OCI-LY1 (cell line): ENCODE measurements at regions not wholly inside any gene's neighbourhood (a gene's known extent, or its start where the extent isn't known, plus 50 kb on each side); places are given as distances from the start of the nearest gene placed in this dataset.
"Not testable (repeated sequence)": the region's sequence is repeated elsewhere in the genome, so short reads cannot be mapped to it uniquely, and the experiment has no call there.

ENCODE experiments used
- H2AFZ ChIP-seq: fragments of 200-600 bp; sonication (generic), shearing (Covaris generic); 2 replicates; pipeline ENCODE4 v1.6.0; 2014; ENCODE audit warnings: antibody characterized with exemption, mild to moderate bottlenecking, low read length
- H3F3A ChIP-seq: fragments of 200-600 bp; sonication (generic), shearing (Covaris generic); 2 replicates; pipeline ENCODE4 v1.6.0; 2014; ENCODE audit warnings: mild to moderate bottlenecking, antibody characterized with exemption, low read length, moderate library complexity; ENCODE audit not compliant: insufficient read depth
- H3K27ac ChIP-seq: fragments of 200-600 bp; sonication (generic); 2 replicates; pipeline ENCODE4 v1.5.1; 2014; ENCODE audit warnings: low read length, mixed run types, mild to moderate bottlenecking, low read depth; ENCODE audit not compliant: poor library complexity, severe bottlenecking
- H3K27me3 ChIP-seq: fragments of 200-600 bp; sonication (generic); 2 replicates; pipeline ENCODE4 v1.6.0; 2014; ENCODE audit warnings: antibody characterized with exemption, mild to moderate bottlenecking, low read length, moderate library complexity; ENCODE audit not compliant: insufficient read depth
- H3K36me3 ChIP-seq: fragments of 200-600 bp; sonication (generic); 2 replicates; pipeline ENCODE4 v1.6.1; 2014; ENCODE audit warnings: mild to moderate bottlenecking, antibody characterized with exemption, low read length, moderate library complexity, mixed read lengths; ENCODE audit not compliant: insufficient read depth
- H3K4me1 ChIP-seq: fragments of 200-600 bp; sonication (generic); 2 replicates; pipeline ENCODE4 v1.5.1; 2014; ENCODE audit warnings: mild to moderate bottlenecking, low read length, moderate library complexity; ENCODE audit not compliant: insufficient read depth, severe bottlenecking
- H3K4me2 ChIP-seq: fragments of 200-600 bp; sonication (generic), shearing (Covaris generic); 2 replicates; pipeline ENCODE4 v1.6.1; 2014; ENCODE audit warnings: low read length
- H3K4me3 ChIP-seq: fragments of 200-600 bp; sonication (generic); 2 replicates; pipeline ENCODE4 v1.5.1; 2014; ENCODE audit warnings: low read length, low read depth, mild to moderate bottlenecking, mixed read lengths; ENCODE audit not compliant: poor library complexity, severe bottlenecking
- H3K79me2 ChIP-seq: fragments of 200-600 bp; shearing (Covaris generic); 2 replicates; pipeline ENCODE4 v1.6.1; 2016; ENCODE audit warnings: mixed run types, low read length, mixed read lengths; ENCODE audit not compliant: insufficient read depth
- H3K9ac ChIP-seq: fragments of 200-600 bp; sonication (generic), shearing (Covaris generic); 2 replicates; pipeline ENCODE4 v1.6.1; 2014; ENCODE audit warnings: mild to moderate bottlenecking, low read length, mixed read lengths
- H3K9me2 ChIP-seq: fragments of 200-600 bp; sonication (generic), shearing (Covaris generic); 2 replicates; pipeline ENCODE4 v1.6.1; 2014; ENCODE audit warnings: low read depth, mild to moderate bottlenecking, low read length, mixed read lengths
- H3K9me3 ChIP-seq: fragments of 200-600 bp; shearing (Covaris generic); 2 replicates; pipeline ENCODE4 v1.6.1; 2014; ENCODE audit warnings: low read length, mixed read lengths
- H4K20me1 ChIP-seq: fragments of 200-600 bp; sonication (generic), shearing (Covaris generic); 2 replicates; pipeline ENCODE4 v1.6.0; 2016; ENCODE audit warnings: mild to moderate bottlenecking, low read length; ENCODE audit not compliant: insufficient read depth
- EZH2 ChIP-seq: fragments of 200-600 bp; sonication (generic), shearing (Covaris generic); IDR thresholded peaks from 2 replicates; pipeline ENCODE4 v1.8.0; 2017; ENCODE audit warnings: borderline replicate concordance, mixed run types, mild to moderate bottlenecking, antibody characterized with exemption, low read length, moderate library complexity, mixed read lengths
- TF ChIP-seq, protein P1 (sequence below): fragments of 200-600 bp; sonication (generic), shearing (Covaris generic); IDR thresholded peaks from 2 replicates; pipeline ENCODE4 v1.5.1; 2017; ENCODE audit warnings: mild to moderate bottlenecking, antibody characterized with exemption, low read length, moderate library complexity, mixed read lengths

DNA sequence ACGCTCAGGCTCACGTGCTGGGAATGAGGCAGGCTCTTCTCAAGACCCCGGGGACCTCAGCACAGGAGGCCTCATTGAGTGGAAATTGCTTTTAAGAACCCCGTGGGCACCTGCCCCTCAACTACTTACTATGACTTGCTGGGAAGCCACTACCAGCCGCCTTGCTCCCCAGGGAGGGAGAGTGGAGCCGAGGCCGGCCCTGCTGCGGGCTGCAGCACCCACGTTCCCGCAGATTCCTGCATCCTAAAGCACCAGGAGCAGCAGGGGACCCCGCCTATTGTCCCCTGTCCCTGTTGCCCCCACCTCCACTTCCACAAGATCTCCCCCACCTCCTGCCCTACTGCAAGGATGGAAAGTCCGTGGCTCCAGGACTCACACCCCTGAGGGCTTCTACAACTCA is 541.6 kb upstream of the PFKP start:
- H3K79me2 ChIP-seq = no peaks in the 10 kb centered on the region
- no peak overlapping the region for H3K4me3 ChIP-seq
- H3K9me3 ChIP-seq = no peaks in the 10 kb centered on the region
- no peak for TF ChIP-seq EZH2
- TF ChIP-seq, protein P1, sequence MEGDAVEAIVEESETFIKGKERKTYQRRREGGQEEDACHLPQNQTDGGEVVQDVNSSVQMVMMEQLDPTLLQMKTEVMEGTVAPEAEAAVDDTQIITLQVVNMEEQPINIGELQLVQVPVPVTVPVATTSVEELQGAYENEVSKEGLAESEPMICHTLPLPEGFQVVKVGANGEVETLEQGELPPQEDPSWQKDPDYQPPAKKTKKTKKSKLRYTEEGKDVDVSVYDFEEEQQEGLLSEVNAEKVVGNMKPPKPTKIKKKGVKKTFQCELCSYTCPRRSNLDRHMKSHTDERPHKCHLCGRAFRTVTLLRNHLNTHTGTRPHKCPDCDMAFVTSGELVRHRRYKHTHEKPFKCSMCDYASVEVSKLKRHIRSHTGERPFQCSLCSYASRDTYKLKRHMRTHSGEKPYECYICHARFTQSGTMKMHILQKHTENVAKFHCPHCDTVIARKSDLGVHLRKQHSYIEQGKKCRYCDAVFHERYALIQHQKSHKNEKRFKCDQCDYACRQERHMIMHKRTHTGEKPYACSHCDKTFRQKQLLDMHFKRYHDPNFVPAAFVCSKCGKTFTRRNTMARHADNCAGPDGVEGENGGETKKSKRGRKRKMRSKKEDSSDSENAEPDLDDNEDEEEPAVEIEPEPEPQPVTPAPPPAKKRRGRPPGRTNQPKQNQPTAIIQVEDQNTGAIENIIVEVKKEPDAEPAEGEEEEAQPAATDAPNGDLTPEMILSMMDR = no peak
- no peak overlapping the region for H2AFZ ChIP-seq
- no peaks in the 10 kb centered on the region for H3K36me3 ChIP-seq
- no peaks in the 10 kb centered on the region for H3K27me3 ChIP-seq
- H3K27ac ChIP-seq = no peak overlapping the region
- H4K20me1 ChIP-seq = no peaks in the 10 kb centered on the region
- H3K4me1 ChIP-seq = no peaks in the 10 kb centered on the region
- no peak overlapping the region for H3K9ac ChIP-seq
- H3K9me2 ChIP-seq = no peaks in the 10 kb centered on the region
- H3F3A ChIP-seq = no peaks in the 10 kb centered on the region
- H3K4me2 ChIP-seq = no peak overlapping the region

- Histone ChIP-seq H3K9me3 (no peaks in the 10 kb centered on the region), H3K9me2 (no peaks in the 10 kb centered on the region), H3K27me3 (no peaks in the 10 kb centered on the region), H2AFZ (no peak overlapping the region), H3K36me3 (no peaks in the 10 kb centered on the region), H3K4me2 (no peak overlapping the region), H3F3A (no peaks in the 10 kb centered on the region), H3K27ac (no peak overlapping the region), H3K79me2 (no peaks in the 10 kb centered on the region), H4K20me1 (no peaks in the 10 kb centered on the region), H3K9ac (no peak overlapping the region), H3K4me3 (no peak overlapping the region), H3K4me1 (no peaks in the 10 kb centered on the region)
- no peak for TF ChIP-seq EZH2
- TF ChIP-seq, protein P1 = no peak
Measured at GRCh38 chr10:2519139-2519538, 548.2 kb upstream of the PFKP start.

- no peaks in the 10 kb centered on the region for H3K9me2 ChIP-seq
- no peaks in the 10 kb centered on the region for H3K27me3 ChIP-seq
- H3K9ac ChIP-seq = no peak overlapping the region
- no peaks in the 10 kb centered on the region for H3K9me3 ChIP-seq
- TF ChIP-seq EZH2 = no peak
- TF ChIP-seq, protein P1 = no peak
- H3K4me1 ChIP-seq = no peaks in the 10 kb centered on the region
- H3K27ac ChIP-seq = no peak overlapping the region
- H3K36me3 ChIP-seq = no peaks in the 10 kb centered on the region
- no peaks in the 10 kb centered on the region for H3F3A ChIP-seq
- no peak overlapping the region for H2AFZ ChIP-seq
- H3K4me2 ChIP-seq = no peak overlapping the region
- no peaks in the 10 kb centered on the region for H3K79me2 ChIP-seq
- no peak overlapping the region for H3K4me3 ChIP-seq
- no peaks in the 10 kb centered on the region for H4K20me1 ChIP-seq
Measured at GRCh38 chr10:2509081-2509531, 558.2 kb upstream of the PFKP start.

DNA sequence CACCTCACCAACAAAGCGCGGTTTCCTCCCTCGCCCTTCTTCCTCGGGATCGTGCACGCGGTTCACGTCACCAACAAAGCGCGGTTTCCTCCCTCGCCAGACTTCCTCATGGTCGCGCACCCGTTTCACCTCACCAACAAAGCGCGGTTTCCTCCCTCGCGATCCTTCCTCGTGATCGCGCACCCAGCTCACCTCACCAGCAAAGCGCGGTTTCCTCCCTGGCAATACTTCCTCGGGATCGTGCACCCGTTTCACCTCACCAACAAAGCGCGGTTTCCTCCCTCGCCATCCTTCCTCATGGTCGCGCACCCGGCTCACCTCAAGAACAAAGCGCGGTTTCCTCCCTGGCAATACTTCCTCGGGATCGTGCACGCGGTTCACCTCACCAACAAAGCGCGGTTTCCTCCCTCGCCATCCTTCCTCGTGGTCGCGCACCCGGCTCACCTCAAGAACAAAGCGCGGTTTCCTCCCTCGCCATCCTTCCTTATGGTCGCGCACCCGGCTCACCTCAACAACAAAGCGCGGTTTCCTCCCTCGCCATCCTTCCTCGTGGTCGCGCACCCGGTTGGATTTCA is 565.9 kb upstream of the PFKP start:
- not testable (repeated sequence) for H3K4me2 ChIP-seq, H3F3A ChIP-seq, H3K9ac ChIP-seq, H3K9me3 ChIP-seq, H3K9me2 ChIP-seq, H3K36me3 ChIP-seq, H3K27ac ChIP-seq, H4K20me1 ChIP-seq, H3K4me3 ChIP-seq, H2AFZ ChIP-seq, H3K27me3 ChIP-seq, H3K79me2 ChIP-seq, H3K4me1 ChIP-seq
